CD4-positive, alpha-beta T cell treated with Interleukin-2 at 100 ng/mL for 4 hours (primary cell): ENCODE measurements at regions not wholly inside any gene's neighbourhood (a gene's known extent, or its start where the extent isn't known, plus 50 kb on each side); places are given as distances from the start of the nearest gene placed in this dataset.
"Not testable (repeated sequence)": the region's sequence is repeated elsewhere in the genome, so short reads cannot be mapped to it uniquely, and the experiment has no call there.

Experiments
- DNase-seq: peaks from one replicate; pipeline ENCODE4 v3.0.0-alpha.2; 2020; ENCODE audit warnings: low spot score

- DNase-seq, result no peak
These were observed 316.5 kb downstream of the ICE1 start for GRCh38 chr5:5738797-5739489.

- no peak for DNase-seq
These were observed 313.5 kb downstream of the ICE1 start for GRCh38 chr5:5736007-5736406.

- DNase-seq, result not testable (repeated sequence)
These were observed 310.6 kb downstream of the ICE1 start for GRCh38 chr5:5733058-5733457.

GRCh38 chr5:5726401-5726800, 303.9 kb downstream of the ICE1 start:
- no peak for DNase-seq

DNA sequence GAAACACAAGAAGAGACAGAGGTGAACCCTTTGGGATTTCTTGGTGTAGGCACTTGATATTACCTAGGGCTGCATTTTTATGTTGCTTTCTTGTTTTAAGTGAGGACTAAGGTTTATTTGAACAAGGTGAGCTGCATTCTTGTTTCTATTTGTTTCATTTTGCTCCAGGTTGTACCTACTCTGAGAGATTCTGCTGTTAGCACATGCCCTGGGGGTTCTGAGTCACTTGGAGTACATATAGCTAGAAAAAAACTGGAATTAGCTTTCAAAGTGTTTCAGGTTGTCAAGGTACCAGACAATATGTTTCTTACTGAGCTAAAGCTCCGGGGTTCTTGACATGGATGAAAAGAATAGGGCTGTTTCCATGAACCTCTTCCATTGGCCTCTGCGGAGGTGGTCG, 299.4 kb downstream of the ICE1 start:
- DNase-seq, result no peak

GRCh38 chr5:5719292-5719691, 296.8 kb downstream of the ICE1 start:
- no peak for DNase-seq

DNA sequence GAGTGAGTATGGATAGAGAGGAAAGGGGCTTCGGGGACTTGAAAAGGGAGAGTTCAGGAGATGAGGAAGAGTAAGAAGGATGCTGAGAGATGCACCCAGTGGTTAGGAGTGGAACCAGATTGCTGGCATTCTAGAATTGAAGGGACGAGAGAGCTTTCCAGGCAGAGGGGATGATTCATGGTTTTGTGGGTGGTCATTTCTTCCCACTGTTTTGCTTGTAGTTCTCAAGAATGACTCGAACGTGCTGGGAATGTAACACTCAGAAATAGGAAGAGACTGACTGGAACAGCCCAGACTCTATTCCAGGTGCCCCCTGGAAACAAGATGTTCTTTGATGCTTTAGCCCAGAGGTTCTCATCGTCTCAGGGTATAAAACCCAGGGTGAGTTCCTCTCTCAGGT, 294.2 kb downstream of the ICE1 start:
- DNase-seq, result no peak

GRCh38 chr5:5711592-5711991, 289.1 kb downstream of the ICE1 start:
- DNase-seq, result no peak

GRCh38 chr5:5711112-5711511, 288.6 kb downstream of the ICE1 start:
- no peak for DNase-seq

DNA sequence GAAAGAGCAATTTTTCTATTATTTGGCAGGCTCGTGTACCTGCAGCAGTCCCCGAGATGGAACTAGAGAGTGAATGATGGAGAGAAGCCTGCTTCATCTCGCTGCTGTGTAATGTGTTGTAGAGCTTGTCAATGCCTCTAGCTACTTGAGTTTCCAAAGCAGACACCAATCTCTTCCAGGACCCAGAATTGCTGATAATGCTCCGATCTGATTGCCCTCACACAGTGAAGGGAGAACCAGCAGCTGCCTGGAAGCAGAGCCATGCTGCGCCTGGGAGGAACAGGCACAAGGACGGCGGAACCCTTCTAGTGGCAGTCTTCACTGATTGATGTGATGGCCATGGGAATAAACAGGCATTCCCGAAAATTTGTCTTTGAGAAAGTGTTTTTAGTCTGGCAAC, 288.0 kb downstream of the ICE1 start:
- DNase-seq, result no peak

- no peak for DNase-seq
These were observed 286.0 kb downstream of the ICE1 start for GRCh38 chr5:5708367-5708919.

DNA sequence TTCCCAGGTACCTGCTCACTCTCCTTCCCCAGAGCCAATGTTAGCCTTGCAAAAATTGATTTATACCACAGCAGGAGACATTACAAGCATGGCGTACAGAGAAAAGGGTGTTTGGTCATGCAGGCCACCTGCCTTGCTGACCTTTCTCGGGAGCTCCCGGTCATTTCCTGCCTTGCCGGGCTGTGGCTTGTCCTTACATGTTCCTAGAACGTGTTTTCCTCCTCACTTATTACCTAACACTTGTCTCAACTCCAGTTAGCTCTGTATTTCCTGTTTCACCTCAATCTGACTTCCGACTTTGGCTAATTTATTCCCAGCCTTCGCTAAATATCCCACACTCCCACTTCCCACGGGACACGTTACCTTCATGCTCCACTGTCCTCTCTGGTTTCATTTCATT, 282.5 kb downstream of the ICE1 start:
- DNase-seq, result no peak

GRCh38 chr5:5704352-5704751, 281.9 kb downstream of the ICE1 start:
- no peak for DNase-seq

DNA sequence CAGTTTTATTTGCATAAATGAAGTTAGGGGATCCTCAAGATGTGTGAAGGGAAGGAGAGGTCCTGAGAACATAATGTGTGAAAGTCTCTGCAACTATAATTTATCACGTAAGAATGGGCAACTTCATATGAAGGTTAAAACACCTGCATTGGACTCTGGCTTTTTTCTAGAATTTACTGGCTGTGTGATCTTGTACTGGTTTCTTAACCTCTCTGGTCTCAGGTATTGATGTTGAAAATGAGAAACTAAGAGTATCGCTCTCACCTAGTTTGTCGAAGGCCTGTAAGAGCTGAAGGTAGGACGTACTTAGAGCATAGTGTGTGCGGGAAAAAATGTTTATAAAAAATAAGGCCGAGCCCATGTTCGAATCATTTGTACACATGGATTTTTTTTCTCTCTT, 280.5 kb downstream of the ICE1 start:
- DNase-seq, result no peak

GRCh38 chr5:5700549-5700948, 278.1 kb downstream of the ICE1 start:
- DNase-seq, result no peak

DNA sequence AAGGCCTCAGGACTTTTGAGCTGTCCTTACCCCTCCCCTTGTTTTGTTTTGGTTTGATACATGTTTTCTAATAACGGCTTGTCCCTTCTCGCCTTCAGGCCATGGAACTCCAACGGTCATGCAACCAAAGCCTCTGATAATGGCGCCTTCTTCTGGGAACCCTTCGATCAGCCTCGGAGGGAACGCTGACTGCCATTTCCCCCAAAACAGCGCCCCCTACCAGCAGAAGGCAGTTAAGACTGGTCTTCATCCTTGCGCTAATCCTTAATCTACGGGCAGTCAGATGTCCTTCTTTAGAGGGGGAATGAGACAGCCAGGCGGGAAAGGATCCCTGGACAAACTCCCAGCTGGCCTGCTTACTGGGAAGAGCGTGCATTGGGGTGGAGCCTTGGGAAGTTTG, 276.6 kb downstream of the ICE1 start:
- no peak for DNase-seq

DNA sequence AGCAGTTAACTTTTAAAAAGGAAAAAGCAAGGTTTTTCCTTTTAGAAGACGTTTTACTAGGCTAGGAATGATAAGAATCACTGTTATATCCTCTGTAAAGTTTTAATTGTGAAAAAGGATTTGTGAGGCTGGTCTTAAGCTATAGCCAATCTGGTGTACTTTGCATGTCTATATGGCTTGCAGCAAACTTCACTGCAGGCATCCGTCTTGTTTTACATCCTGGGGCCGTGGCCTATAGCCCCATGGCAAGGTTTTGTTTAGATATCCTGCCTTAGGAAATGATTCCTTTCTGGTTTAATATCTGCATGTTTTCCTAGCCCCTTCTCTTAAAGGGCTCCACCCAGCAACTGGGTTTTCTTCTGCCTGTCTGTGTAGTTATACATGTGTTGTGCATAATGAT, 272.8 kb downstream of the ICE1 start:
- DNase-seq, result no peak

- no peak for DNase-seq
These were observed 266.4 kb downstream of the ICE1 start for GRCh38 chr5:5688925-5689310.

GRCh38 chr5:5688194-5688924, 265.9 kb downstream of the ICE1 start:
- DNase-seq, result no peak

- DNase-seq, result no peak
These were observed 264.6 kb downstream of the ICE1 start for GRCh38 chr5:5687113-5687512.

GRCh38 chr5:5686356-5686755, 263.9 kb downstream of the ICE1 start:
- no peak for DNase-seq

- no peak for DNase-seq
These were observed 263.3 kb downstream of the ICE1 start for GRCh38 chr5:5685737-5686136.

- no peak for DNase-seq
These were observed 260.7 kb downstream of the ICE1 start for GRCh38 chr5:5683174-5683573.

GRCh38 chr5:5678909-5679308, 256.4 kb downstream of the ICE1 start:
- no peak for DNase-seq
